ELR (cell line): ENCODE measurements at regions not wholly inside any gene's neighbourhood (a gene's known extent, or its start where the extent isn't known, plus 50 kb on each side); places are given as distances from the start of the nearest gene placed in this dataset.
"Not testable (repeated sequence)": the region's sequence is repeated elsewhere in the genome, so short reads cannot be mapped to it uniquely, and the experiment has no call there.

Source experiments
- DNase-seq: peaks from one replicate; pipeline ENCODE4 v3.0.0-alpha.2; 2015; ENCODE audit warnings: low read depth

GRCh38 chr6:96276305-96276704 lies 245.3 kb upstream of the UFL1 start:
- DNase-seq: no peak

GRCh38 chr6:96276856-96277255 lies 244.8 kb upstream of the UFL1 start:
- DNase-seq: no peak

- no peak for DNase-seq
Observed at GRCh38 chr6:96279084-96279483, 242.5 kb upstream of the UFL1 start.

GRCh38 chr6:96286503-96286902 lies 235.1 kb upstream of the UFL1 start:
- no peak for DNase-seq

- no peak for DNase-seq
Observed at GRCh38 chr6:96299525-96299924, 222.1 kb upstream of the UFL1 start.

- DNase-seq: no peak
Observed at GRCh38 chr6:96301023-96301422, 220.6 kb upstream of the UFL1 start.

- no peak for DNase-seq
Observed at GRCh38 chr6:96301781-96302180, 219.8 kb upstream of the UFL1 start.

GRCh38 chr6:96302991-96303390 lies 218.6 kb upstream of the UFL1 start:
- no peak for DNase-seq

- no peak for DNase-seq
Observed at GRCh38 chr6:96304997-96305396, 216.6 kb upstream of the UFL1 start.

- DNase-seq: no peak
Observed at GRCh38 chr6:96330884-96331283, 190.7 kb upstream of the UFL1 start.

- no peak for DNase-seq
Observed at GRCh38 chr6:96340164-96340563, 181.4 kb upstream of the UFL1 start.

- DNase-seq: no peak
Observed at GRCh38 chr6:96345501-96345900, 176.1 kb upstream of the UFL1 start.

- no peak for DNase-seq
Observed at GRCh38 chr6:96381246-96381645, 140.4 kb upstream of the UFL1 start.

- DNase-seq: no peak
Observed at GRCh38 chr6:96391776-96392360, 129.7 kb upstream of the UFL1 start.

- no peak for DNase-seq
Observed at GRCh38 chr6:96394727-96395126, 126.9 kb upstream of the UFL1 start.

- no peak for DNase-seq
Observed at GRCh38 chr6:96410467-96410866, 111.1 kb upstream of the UFL1 start.

GRCh38 chr6:96420294-96420693 lies 101.3 kb upstream of the UFL1 start:
- DNase-seq: no peak

- no peak for DNase-seq
Observed at GRCh38 chr6:96433950-96434349, 87.7 kb upstream of the UFL1 start.

- no peak for DNase-seq
Observed at GRCh38 chr6:96436398-96436797, 85.2 kb upstream of the UFL1 start.

- not testable (repeated sequence) for DNase-seq
Observed at GRCh38 chr6:96437228-96437627, 84.4 kb upstream of the UFL1 start.

- DNase-seq: no peak
Observed at GRCh38 chr6:96450082-96450769, 71.4 kb upstream of the UFL1 start.

- DNase-seq: no peak
Observed at GRCh38 chr6:96450770-96451130, 70.9 kb upstream of the UFL1 start.

GRCh38 chr6:96458771-96459170 lies 62.8 kb upstream of the UFL1 start:
- no peak for DNase-seq

- DNase-seq: no peak
Observed at GRCh38 chr6:96460052-96460700, 61.4 kb upstream of the UFL1 start.
